HG03558 (cell line): ENCODE measurements at regions not wholly inside any gene's neighbourhood (a gene's known extent, or its start where the extent isn't known, plus 50 kb on each side); places are given as distances from the start of the nearest gene placed in this dataset.
"Not testable (repeated sequence)": the region's sequence is repeated elsewhere in the genome, so short reads cannot be mapped to it uniquely, and the experiment has no call there.

ENCODE experiments used
- ATAC-seq: cut with Tn5 transposase; IDR thresholded peaks from one replicate; pipeline ENCODE4 v1.9.1; 2021; ENCODE audit warnings: moderate number of reproducible peaks; ENCODE audit not compliant: unreplicated experiment; ENCODE audit errors: extremely low read depth

DNA sequence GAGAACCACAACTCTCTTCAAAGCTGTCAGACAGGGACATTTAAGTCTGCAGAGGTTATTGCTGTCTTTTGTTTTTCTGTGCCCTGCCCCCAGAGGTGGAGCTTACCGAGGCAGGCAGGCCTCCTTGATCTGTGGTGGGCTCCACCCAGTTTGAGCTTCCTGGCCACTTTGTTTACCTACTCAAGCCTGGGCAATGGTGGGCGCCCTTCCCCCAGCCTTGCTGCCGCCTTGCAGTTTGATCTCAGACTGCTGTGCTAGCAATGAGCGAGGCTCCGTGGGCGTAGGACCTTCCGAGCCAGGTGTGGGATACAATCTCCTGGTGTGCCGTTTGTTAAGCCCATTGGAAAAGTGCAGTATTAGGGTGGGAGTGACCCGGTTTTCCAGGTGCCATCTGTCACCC is 822.1 kb downstream of the KCNMA1 start:
- not testable (repeated sequence) for ATAC-seq

DNA sequence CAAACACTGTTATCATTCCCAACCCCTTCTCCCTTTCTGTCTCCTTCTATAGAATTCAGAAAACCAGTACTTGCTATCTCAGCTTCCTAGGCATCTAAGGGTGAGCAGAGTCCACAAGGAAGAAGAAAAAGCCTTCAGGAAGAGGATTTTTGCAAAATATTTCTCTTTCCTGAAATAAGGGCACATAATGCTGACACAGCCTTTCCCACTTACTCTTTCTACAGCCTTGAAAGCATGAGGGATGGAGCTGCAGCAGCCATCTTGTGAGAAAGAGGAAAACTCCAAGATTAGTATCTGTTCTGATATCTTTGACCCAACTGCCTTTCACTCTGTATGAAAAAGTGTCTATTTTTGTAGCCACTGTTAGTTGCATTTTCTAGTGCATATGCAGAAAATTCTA is 826.2 kb downstream of the KCNMA1 start:
- no peak for ATAC-seq

DNA sequence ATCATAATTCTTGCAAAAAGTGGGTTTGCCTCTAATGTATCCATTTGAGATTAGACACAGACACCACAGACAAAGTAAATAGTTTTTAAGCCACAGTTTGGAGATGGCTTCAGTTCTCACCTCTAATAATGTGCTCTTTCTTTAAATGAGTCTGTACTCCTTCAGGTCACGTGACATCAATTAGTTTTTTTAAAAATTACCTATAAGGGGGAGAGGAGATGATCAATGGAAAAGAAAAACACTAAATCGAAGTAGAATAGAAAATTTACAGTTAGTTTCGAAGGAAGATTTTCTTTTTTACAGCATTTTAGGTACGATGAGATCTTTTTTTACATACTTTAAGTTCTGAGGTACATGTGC is 849.2 kb downstream of the KCNMA1 start:
- no peak for ATAC-seq

DNA sequence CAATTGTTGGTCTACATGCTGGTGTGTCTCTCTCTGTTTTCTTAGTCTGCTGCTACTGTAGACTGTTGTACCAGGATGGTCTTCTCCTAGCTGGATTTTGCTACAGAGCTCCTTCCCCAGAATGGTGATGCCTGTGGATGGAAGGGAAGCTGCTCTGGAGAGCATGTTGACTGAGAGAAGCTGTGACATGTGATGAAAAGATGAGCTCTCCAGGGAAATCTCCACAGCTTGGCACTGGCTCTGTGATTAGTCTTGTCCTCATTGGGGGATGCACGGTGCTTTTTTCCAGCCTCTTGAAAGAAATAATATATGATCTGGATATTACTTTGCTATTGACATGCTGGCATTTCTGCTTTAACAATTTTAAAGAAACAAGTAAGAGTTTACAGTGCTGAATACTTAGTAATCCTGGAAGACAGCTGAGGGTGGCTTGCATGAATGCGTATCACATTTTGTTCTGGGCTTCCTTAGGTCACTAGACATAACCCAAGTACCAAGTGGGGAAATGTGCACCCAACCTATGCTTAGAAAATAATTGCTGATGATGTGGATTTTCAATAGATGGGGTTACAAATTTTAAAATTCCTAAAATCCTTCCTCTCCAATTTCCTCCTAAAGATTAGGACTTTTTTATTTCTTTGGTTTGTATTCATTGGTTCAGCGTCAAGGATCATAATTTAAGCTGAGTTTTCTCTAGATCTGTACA is 849.7 kb downstream of the KCNMA1 start:
- no peak for ATAC-seq

DNA sequence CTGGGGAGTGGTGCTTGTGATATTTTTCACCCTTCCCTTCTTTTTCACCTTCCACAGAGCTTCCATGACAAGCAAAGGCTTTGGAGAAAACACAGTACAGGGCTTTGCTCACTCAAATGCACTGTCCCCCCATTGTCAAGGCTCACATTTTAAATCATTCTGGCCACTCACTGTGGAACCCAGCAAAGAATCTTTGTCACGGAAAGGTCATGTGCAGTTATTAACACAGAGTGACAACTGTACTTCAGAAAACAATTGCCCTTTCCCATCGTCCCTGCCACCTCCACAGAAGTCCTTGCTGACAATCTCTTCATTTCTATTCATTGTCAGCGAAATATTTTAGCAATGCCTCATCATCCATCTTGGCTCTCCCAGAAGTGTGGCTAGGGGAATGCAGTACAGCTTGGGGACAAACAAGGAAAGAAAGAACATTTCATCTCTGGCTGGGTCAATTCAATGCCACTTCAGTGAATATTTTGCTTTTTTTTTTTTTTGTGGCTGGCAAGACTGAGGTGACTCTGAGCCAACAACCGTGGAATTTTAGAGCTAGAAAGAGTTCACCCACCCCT is 851.0 kb downstream of the KCNMA1 start:
- ATAC-seq, result no peak

DNA sequence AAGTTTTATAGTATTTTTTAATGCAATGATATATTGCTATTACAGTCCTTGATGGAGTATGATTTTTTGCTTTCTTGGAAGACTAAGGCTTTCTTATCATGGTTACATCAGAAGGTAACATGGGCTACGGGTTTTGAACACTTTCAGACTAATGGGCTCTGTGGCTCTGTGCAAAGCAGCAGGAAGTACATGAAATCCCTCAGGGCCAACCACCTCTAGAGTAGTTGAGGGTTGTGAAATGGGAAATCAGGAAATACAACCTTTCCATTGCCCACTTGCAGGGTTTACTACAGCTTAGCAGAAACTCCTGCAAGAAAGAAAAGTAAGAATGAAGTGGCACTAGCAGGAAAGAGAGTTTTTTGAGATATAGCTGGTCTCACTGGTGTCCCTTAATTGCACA is 853.5 kb downstream of the KCNMA1 start:
- ATAC-seq, result no peak

DNA sequence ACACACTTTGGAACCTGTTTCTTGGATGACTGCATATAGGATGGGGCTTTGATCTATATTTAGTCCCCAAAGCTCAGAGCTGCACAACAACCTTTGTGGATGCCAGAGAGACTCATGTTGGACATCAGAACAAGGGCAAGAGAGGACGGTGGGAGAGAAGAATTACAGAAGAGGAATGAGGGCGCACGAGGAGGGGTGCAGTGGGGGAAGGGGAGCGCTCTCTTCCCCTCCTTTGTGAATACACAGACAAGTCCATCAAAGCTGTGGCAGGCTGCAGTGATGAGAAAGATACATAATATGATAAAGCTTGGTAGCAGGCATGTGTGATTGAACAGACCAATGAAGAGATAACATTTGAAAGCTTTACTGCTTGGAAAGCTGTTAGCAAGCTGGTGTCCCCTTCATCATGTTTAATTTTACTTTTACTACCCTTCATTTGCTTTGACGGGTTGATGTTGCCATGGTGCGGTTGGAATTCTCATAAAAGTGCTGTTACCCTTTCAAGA is 857.8 kb downstream of the KCNMA1 start:
- no peak for ATAC-seq

DNA sequence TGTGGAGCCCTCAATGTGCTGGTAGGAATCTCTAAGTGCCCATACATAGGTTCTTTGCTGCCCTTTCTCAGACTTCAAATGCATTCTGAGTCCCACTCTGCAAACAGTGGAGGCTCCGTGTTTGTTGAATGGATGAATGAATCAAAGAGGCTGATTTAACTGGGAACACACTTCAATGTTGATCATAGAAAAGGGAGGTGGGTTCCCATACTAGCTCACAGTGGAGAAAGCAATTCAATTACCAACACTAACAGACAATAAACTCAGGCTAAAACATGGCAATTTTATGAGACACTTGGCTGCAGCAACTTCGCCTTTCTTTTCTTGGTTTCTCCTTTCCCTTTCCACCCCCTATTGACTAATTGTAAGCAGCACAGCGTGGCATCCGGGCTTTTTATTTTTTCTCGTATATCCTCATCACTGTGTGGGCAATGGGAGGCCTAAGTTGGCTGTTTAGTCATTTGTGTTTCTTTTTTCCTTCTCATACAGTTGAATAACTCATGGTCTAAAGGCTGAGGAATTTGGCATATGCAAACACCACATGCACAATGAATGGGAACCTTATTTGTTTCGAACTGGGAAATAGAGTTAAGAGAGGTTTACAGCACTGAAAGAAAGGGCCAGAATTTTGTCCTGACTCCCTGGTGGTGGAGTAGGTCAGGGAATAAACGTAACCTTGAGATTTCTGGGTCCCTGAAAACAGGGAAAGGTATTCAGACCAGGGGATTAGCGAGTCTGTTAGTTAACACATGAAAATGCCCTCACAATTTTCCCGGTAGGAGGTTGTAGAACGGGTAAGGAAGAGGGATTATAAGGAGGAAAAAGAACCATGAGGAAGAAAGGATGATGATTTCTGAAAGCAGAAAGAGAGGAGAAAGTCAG is 858.5 kb downstream of the KCNMA1 start:
- ATAC-seq, result no peak

DNA sequence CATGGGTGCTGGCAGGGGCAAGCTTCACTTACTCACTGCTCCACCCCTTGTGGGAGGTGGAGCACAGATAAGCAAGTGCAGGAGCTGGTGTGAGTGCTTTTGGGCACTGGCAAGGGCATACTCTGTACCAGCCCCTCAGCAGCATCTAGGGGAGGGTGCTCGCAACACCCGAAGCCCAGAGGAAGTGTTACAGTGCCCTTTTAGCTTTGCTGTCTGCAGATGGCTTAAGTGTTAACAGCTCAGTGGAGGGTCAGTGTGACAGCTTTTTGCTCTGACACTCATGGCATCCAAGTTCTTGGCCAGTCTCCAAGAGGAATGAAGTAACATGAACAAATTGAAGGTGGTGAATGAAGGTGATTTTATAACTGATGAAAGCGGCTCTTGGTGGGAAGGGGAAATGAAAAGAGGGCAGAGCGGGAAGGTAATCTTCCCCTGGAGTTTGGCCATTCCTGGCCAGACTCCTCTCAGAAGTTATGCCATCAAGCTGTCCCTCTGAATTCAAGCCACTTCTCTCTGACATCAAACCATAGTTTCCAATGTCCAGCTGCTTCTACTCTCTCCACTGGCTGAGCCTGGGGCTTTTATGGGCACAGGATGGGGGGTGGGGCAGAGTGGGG is 862.5 kb downstream of the KCNMA1 start:
- ATAC-seq, result no peak

DNA sequence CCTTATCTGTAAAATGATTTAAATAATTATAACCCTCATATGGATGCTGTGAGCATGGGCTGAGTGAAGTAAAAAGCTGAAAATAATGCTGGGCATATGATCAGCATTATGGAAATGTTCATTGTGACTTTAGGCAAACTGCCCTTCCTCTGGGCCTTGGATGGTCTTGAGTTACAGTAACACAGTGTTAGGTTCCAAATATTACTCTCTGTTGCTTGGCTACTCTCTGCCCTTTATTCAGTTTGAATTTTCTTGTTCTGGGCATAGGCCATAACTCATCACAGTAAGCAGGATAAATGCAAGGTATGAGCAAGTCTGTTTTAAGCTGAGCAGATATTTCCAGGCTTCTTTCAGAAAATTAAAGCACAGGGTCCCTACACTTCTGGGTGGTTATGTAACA is 868.0 kb downstream of the KCNMA1 start:
- ATAC-seq, result no peak

DNA sequence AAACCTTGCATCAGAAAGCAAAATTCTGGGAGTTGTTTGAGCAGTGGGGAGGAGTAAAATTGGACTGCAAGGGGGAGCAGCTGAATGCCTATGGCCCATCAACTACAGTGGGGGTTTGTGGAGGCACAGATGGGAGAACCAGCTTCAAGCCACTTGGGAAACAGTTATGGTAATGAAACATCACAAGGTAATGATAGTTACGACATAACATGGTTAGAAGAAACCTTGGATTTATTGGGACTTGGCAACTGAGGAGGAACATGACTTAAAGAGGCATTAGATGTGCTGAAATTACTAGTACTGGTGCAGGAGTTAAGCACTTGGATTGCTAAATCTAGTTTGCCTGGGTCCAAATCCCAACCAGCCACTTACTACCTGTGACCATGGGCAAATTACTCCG is 868.4 kb downstream of the KCNMA1 start:
- no peak for ATAC-seq

DNA sequence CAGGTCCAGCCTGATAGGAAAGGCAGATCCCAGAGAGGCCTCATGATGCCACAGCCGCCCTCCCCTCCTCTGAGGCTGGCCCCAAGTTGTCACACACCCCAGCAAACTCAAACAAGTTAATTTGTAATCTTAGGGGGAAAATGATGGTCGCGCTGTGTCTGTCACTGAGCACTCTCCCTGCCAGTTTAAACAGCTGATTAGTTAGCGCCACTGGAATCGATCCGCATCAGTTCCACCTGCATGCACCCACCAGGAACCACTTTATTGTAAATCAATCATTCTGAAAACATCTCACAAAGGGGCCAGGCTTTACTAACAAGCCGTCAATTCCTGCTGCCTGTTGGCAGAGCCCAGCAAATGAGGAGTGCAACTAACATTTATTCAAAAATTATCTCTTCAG is 870.9 kb downstream of the KCNMA1 start:
- no peak for ATAC-seq

DNA sequence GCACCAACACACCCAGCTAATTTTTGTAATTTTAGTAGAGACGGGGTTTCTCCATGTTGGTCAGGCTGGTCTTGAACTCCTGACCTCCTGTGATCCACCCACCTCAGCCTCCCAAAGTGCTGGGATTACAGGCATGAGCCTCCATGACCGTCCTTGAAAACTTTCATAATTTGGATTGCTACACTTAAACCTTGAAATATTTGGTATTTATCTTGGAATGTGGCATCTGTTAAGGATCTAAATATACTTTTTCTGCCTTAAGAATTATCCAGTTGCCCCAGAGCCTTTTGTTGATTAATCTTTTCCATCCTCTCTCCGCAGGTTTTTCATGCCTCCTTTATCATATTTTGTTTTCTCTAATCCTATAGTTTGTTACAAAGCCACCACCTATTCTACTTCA is 872.7 kb downstream of the KCNMA1 start:
- ATAC-seq, result not testable (repeated sequence)

DNA sequence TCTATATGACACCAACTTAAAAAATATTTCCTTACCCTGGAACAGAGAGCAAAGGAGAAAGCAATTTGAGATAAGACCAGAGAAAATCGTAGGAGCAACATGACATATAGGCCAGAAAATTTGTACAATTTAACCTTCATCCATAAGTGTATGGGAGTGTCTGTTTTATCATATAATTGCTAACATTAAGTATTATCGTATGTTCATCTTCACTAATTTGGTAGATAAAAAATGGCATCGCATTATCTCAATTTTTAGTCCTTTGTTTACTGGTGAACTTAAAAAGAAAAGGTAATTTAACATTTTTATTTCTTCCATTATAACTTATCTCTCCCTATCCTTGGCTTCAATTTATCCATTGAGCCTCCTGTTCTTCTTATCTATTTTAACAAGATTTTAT is 873.4 kb downstream of the KCNMA1 start:
- ATAC-seq, result no peak

DNA sequence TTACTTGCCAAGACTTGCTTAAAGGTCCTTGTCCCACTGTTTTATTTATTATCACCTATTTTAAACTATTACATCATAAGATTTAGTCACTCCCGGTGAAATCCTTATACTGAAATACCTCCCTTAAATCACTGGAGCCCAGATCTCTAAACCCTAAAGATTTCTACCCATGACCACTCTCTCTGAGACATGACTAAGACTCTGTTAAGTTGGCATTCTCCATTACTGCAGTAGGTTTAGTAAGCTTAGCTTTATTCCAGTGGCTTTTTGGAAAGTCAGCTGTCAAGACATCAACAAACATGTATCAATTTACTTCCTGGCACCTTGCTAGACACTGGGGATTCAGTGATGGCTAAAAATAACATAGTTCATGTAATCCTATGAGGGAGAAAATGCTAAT is 874.2 kb downstream of the KCNMA1 start:
- ATAC-seq, result no peak

DNA sequence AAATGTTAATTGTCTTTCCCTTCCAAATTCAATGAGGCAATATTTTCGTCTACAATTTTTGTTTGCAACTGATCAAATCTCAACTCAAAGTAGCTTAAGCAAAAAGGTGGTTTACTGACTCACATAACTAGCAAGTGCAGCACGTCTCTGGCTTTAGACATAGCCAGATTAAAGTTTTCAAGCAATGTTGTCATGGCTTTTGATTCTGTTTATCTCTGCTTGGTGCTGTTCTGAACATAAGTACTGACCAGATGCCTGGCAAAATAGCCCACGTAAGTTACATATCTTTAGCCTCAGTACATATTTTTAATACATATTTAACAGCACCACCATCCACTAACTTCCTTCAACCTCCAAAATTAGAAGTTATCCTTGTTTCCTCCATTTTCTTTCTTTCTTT is 877.9 kb downstream of the KCNMA1 start:
- ATAC-seq, result no peak

DNA sequence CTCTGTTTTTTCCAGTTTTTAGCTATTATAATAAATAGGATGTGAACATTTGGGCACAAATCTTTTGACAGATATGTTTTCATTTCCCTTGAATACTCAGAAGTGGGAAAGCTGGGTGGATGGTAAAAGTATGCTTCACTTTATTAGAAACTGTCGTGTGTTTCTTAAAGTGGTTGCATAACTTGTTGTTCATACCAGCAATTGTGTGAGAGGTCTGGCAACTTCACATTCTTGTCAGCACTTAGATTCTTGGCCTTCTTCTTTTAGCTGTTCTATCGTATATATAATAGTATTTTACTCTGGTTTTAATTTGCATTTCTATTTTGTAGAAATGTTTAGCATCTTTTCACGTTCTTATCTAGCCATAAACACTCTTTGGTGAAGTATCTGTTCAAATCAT is 894.4 kb downstream of the KCNMA1 start:
- ATAC-seq, result no peak

DNA sequence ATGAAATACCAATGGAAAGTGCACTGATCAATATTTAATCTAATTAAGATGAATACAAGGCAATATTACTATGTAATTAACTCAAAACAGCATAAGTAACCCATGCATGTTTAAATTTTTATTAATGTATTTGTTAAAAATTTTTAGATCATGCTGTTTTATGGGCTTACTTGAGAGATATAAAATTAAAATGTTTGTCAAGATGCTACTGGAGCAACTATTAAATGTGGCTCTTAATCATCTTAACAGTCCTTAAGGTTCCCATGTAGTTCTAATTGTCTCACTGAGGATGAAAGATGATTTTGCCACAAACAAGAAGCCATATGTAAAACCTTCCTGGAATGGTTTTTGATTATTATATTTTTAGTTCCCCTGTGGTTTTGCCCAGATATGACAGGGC is 897.1 kb downstream of the KCNMA1 start:
- no peak for ATAC-seq

DNA sequence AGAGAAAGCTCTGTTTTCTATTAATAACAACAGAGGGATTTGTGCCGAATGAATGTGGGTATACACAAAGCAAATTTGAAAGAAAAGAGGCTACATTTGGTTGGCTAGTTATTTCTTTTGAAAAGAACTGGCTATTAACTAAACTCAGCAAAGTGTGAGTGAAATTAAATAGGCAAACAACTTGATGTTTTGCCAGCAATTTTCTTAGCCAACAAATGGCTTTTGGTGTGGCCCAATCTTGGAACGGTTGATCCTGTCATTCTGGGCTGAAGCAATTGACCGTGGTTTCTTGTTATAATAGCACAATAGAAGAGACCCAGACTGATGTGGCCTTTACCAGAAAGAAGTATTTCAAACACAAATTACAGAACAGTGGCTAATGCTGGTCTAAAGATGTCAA is 898.6 kb downstream of the KCNMA1 start:
- ATAC-seq, result no peak

DNA sequence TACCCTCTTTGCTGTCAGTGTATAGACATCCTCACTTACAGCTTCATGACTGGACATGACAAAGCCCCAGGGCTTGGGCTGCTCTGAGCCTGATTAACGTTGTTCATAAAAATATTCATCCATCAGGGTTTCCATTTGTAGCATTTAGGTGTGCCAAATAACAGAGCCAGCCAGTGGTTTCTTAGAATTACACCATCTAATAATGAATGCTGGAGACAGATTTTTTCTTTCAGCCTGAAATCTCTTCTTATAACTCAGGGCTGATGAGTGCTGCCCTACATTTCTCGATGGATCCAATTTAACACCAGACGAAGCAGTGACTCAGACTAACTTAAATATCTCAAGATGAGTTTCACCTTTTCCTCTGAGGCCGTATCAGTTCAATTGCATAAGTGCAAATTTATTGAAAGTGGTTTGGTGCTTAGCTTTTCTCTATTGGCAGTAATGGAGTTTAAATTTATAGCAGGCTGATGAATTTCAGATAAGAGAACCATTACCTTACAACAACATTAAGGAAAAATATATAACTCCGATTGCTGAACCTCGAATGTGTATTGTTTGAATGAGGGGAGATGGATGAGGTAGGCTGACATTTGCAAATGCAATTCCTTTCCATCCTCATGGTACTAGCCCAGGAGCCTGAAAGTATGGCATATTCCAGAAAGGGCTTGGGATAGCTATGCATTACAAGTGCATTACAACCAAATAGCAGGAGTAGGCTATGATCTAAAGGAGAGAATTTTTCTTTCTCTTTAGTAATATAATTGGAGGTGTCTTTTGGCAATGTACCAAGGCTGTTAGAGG is 900.6 kb downstream of the KCNMA1 start:
- ATAC-seq, result no peak
